Posterior vena cava (tissue), 2 donors: ENCODE measurements at regions not wholly inside any gene's neighbourhood (a gene's known extent, or its start where the extent isn't known, plus 50 kb on each side); places are given as distances from the start of the nearest gene placed in this dataset.

ENCODE experiments used
- DNase-seq: peaks from one replicate; pipeline ENCODE4 v3.0.0-alpha.2; 2020; ENCODE audit warnings: low spot score
- intact Hi-C, 2 donors: fragments of 100-400 bp; cut with DNase I; formaldehyde crosslinking; loops; one replicate each; pipeline versions ENCODE4 v1.14.1 to v1.14.2; 2022 to 2023
- donor health status: DM: yes; HTN: yes; CAD: no.
- donor health status: DM: yes; HTN: yes; CAD: no.

GRCh38 chr5:40312205-40312604, 367.5 kb upstream of the PTGER4 start:
- intact Hi-C loops = no loop called here
- no peak for DNase-seq

GRCh38 chr5:40309851-40310250, 369.9 kb upstream of the PTGER4 start:
- no peak for DNase-seq
- intact Hi-C loops = no loop called here

GRCh38 chr5:40308867-40309266, 370.8 kb upstream of the PTGER4 start:
- no peak for DNase-seq
- intact Hi-C loops = no loop called here

- no peak for DNase-seq
- intact Hi-C loops = no loop called here
Observed at GRCh38 chr5:40307920-40308319, 371.8 kb upstream of the PTGER4 start.

- intact Hi-C loops = no loop called here
- DNase-seq = no peak
Observed at GRCh38 chr5:40306869-40307487, 372.7 kb upstream of the PTGER4 start.

GRCh38 chr5:40292006-40292405, 387.7 kb upstream of the PTGER4 start:
- intact Hi-C loops = no loop called here
- no peak for DNase-seq

GRCh38 chr5:40291338-40291737, 388.4 kb upstream of the PTGER4 start:
- intact Hi-C loops = no loop called here
- DNase-seq = no peak

GRCh38 chr5:40288800-40289485, 390.8 kb upstream of the PTGER4 start:
- intact Hi-C loops = no loop called here
- DNase-seq = no peak

GRCh38 chr5:40284863-40285262, 394.9 kb upstream of the PTGER4 start:
- intact Hi-C loops = no loop called here
- DNase-seq = no peak

GRCh38 chr5:40278881-40279280, 400.8 kb upstream of the PTGER4 start:
- intact Hi-C loops = no loop called here
- DNase-seq = no peak

GRCh38 chr5:40277161-40277906, 402.4 kb upstream of the PTGER4 start:
- DNase-seq = no peak
- intact Hi-C loops = no loop called here

GRCh38 chr5:40276426-40277102, 403.2 kb upstream of the PTGER4 start:
- intact Hi-C loops = no loop called here
- no peak for DNase-seq

- no peak for DNase-seq
- intact Hi-C loops = no loop called here
Observed at GRCh38 chr5:40274568-40274967, 405.1 kb upstream of the PTGER4 start.

- DNase-seq = no peak
- intact Hi-C loops = no loop called here
Observed at GRCh38 chr5:40273936-40274335, 405.8 kb upstream of the PTGER4 start.

GRCh38 chr5:40271476-40271875, 408.2 kb upstream of the PTGER4 start:
- no peak for DNase-seq
- intact Hi-C loops = no loop called here

GRCh38 chr5:40270274-40270845, 409.4 kb upstream of the PTGER4 start:
- intact Hi-C loops = no loop called here
- no peak for DNase-seq

GRCh38 chr5:40268088-40268487, 411.6 kb upstream of the PTGER4 start:
- intact Hi-C loops = no loop called here
- no peak for DNase-seq

GRCh38 chr5:40266952-40267351, 412.8 kb upstream of the PTGER4 start:
- no peak for DNase-seq
- intact Hi-C loops = no loop called here

- intact Hi-C loops = no loop called here
Observed at GRCh38 chr5:40261984-40262383, 417.7 kb upstream of the PTGER4 start.

GRCh38 chr5:40260361-40260760, 419.4 kb upstream of the PTGER4 start:
- no peak for DNase-seq
- intact Hi-C loops = no loop called here

More at GRCh38 chr5:40261984-40262383, 417.7 kb upstream of the PTGER4 start:
- no peak for DNase-seq
